D721Med (cell line): ENCODE measurements at regions not wholly inside any gene's neighbourhood (a gene's known extent, or its start where the extent isn't known, plus 50 kb on each side); places are given as distances from the start of the nearest gene placed in this dataset.

ENCODE experiments used
- DNase-seq: peaks from one replicate; pipeline ENCODE4 v3.0.0; 2011; ENCODE audit warnings: low spot score; ENCODE audit not compliant: insufficient read length
- FAIRE-seq: peaks from 2 replicates; lab custom pipeline; 2011; peaks lifted over from hg19 to GRCh38; lab: Jason Lieb, UNC
- TF ChIP-seq, protein P1 (sequence below): IDR thresholded peaks from 2 replicates; pipeline ENCODE4 v1.5.1; 2012; ENCODE audit warnings: mild to moderate bottlenecking, control low read depth; ENCODE audit not compliant: insufficient read depth; ENCODE audit errors: missing control alignments

DNA sequence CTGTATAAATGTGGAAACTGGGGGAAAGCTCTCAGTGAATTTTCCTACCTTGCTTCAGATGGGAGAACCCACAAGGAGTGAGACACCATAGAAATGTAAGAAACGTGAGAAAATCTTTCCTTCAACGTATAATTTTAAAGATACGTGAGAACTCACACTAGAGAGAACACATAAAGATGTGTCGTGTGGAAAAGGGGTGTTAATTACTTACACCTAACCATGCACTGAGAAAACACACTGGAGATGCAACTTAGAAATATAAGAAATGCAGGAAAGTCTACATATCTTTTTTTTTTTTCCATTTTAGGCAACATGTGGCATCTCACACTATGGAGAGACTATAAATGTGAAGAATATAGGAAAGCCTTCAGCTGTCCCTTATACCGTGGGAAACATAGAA is 352.9 kb upstream of the NETO1 start:
- TF ChIP-seq, protein P1, sequence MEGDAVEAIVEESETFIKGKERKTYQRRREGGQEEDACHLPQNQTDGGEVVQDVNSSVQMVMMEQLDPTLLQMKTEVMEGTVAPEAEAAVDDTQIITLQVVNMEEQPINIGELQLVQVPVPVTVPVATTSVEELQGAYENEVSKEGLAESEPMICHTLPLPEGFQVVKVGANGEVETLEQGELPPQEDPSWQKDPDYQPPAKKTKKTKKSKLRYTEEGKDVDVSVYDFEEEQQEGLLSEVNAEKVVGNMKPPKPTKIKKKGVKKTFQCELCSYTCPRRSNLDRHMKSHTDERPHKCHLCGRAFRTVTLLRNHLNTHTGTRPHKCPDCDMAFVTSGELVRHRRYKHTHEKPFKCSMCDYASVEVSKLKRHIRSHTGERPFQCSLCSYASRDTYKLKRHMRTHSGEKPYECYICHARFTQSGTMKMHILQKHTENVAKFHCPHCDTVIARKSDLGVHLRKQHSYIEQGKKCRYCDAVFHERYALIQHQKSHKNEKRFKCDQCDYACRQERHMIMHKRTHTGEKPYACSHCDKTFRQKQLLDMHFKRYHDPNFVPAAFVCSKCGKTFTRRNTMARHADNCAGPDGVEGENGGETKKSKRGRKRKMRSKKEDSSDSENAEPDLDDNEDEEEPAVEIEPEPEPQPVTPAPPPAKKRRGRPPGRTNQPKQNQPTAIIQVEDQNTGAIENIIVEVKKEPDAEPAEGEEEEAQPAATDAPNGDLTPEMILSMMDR: no peak
- FAIRE-seq (no peak), DNase-seq (no peak)

DNA sequence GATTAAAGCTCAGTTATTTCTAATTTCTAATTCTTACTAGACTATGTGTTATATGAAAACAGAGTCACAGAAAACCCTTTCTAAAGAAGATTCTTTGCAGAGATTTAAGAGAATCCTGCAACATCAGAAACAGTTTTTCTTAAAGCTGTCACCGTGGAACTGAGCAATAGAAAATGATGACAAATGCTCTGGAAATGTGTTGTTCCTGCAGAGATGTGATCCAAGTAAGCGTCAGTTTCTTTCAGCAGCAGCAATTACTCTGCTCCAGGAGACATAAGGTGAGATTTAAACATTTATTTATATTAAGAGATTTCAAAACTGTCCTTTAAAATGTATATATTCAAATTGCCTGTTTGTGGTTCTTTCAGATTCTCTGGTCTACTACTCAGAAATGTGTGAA is 350.5 kb upstream of the NETO1 start:
- FAIRE-seq: no peak
- TF ChIP-seq, protein P1: no peak
- no peak for DNase-seq

DNA sequence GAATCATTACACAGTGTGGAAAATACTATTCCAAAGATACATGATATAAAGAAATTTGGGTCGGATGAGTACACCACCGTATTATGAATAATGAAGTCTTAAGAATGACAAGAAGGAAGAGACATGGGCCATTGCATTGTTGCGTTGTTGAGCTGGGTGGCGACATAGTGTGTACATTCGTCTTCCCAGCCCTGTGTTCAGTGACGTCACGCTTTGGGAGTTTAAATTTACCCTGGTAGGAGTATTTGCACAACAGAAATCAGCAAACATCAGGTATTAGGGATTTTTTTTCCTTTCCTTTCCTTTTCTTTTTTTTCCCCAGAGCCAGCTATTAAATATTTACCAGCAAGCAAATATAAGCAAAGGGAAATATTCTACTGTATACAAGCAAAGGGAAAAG is 347.2 kb upstream of the NETO1 start:
- TF ChIP-seq, protein P1: no peak
- DNase-seq (no peak), FAIRE-seq (no peak)

GRCh38 chr18:73212442-73212841 is 344.7 kb upstream of the NETO1 start:
- TF ChIP-seq, protein P1: no peak
- FAIRE-seq (peak; percentile 98), DNase-seq (no peak)

DNA sequence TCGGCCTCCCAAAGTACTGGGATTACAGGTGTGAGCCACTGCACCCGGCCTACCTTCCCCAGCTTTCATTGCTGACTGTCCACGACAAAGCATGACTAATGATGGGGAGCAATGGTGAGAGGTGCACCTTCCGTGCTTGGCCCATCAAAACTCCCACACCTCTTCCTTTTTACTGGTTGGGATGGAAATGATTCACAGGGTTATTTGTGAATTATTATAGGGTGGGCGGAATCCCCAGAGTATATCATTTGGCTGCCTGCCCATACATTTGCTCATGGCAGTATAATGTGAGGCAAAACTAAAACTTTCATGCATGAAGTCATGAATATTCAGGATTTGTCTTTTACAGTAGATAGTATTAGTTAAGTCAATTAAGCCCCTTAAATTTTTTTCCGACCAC is 334.2 kb upstream of the NETO1 start:
- TF ChIP-seq, protein P1: no peak
- FAIRE-seq: peak; percentile 48
- no peak for DNase-seq

DNA sequence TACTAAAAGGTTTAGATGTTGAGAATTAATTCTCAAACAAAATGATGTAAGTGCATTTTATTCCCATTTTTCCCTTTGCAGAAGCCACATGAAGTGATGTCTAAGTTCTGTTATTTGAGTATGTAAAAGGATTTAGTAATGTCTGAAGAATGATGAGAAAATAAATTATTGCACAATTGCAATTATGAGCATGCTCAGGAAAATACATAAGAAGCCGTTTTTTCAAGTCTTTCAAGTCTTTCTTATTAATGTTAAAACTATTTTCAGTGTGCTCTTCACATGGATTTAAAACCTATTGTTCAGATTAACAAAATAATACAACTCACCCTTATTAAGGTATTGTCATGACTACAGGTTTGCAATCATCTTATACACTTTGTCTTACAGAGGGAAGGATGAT is 331.4 kb upstream of the NETO1 start:
- DNase-seq (no peak), FAIRE-seq (peak; percentile 99)
- TF ChIP-seq, protein P1: no peak

DNA sequence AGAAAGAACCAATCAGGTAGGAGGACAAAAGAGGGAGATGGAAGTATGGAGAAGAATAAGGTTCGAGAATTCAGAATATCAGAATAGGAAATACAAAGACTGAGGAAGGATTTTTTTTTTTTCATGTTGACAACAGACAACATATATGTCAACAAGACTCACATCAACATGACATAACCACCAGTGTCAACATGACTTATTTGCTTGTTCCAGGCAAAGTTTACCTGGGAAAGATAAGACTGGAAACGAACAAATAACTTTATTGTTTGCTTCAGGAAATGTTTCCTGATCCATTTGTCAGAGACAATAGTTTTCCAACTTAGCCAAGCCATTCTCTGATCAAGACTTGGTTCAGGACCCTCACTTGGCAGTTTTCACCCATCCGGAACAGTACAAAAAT is 321.9 kb upstream of the NETO1 start:
- no peak for FAIRE-seq
- TF ChIP-seq, protein P1: no peak
- DNase-seq: no peak
